ENCODE measurements at regions not wholly inside any gene's neighbourhood (a gene's known extent, or its start where the extent isn't known, plus 50 kb on each side); places are given as distances from the start of the nearest gene placed in this dataset.

GRCh38 chr11:116653206-116653605, 119.6 kb downstream of the BUD13 start:
- H3K27ac ChIP-seq (ENCODE audit: low read length), result no peak overlapping the region
- no peak for DNase-seq
- H3K9me3 ChIP-seq (replicated peaks; ENCODE audit: control insufficient read depth, low read depth, low read length), result peaks cover 3% of the 10 kb centered on the region
- 85% methylated on average over 8 of the region's 9 CpGs for WGBS (ENCODE audit: insufficient coverage)
- no peak overlapping the region for H3K4me3 ChIP-seq (ENCODE audit: low read length)
- no peaks in the 10 kb centered on the region for H3K36me3 ChIP-seq (ENCODE audit: control insufficient read depth, insufficient read depth, low read length)
- peaks cover 6% of the 10 kb centered on the region for H3K27me3 ChIP-seq (ENCODE audit: control insufficient read depth, insufficient read depth, low read length)
- H3K4me1 ChIP-seq (ENCODE audit: control insufficient read depth, insufficient read depth, low read length), result no peaks in the 10 kb centered on the region

GRCh38 chr11:116651737-116652237, 121.0 kb downstream of the BUD13 start:
- peaks cover 6% of the 10 kb centered on the region for H3K27me3 ChIP-seq (ENCODE audit: control insufficient read depth, insufficient read depth, low read length)
- no peaks in the 10 kb centered on the region for H3K4me1 ChIP-seq (ENCODE audit: control insufficient read depth, insufficient read depth, low read length)
- WGBS (ENCODE audit: insufficient coverage), result no CpG with 5 or more reads among the region's 6 CpGs
- H3K4me3 ChIP-seq (ENCODE audit: low read length), result no peak overlapping the region
- DNase-seq, result no peak
- H3K36me3 ChIP-seq (ENCODE audit: control insufficient read depth, insufficient read depth, low read length), result no peaks in the 10 kb centered on the region
- H3K9me3 ChIP-seq (replicated peaks; ENCODE audit: control insufficient read depth, low read depth, low read length), result peaks cover 3% of the 10 kb centered on the region
- no peak overlapping the region for H3K27ac ChIP-seq (ENCODE audit: low read length)

DNA sequence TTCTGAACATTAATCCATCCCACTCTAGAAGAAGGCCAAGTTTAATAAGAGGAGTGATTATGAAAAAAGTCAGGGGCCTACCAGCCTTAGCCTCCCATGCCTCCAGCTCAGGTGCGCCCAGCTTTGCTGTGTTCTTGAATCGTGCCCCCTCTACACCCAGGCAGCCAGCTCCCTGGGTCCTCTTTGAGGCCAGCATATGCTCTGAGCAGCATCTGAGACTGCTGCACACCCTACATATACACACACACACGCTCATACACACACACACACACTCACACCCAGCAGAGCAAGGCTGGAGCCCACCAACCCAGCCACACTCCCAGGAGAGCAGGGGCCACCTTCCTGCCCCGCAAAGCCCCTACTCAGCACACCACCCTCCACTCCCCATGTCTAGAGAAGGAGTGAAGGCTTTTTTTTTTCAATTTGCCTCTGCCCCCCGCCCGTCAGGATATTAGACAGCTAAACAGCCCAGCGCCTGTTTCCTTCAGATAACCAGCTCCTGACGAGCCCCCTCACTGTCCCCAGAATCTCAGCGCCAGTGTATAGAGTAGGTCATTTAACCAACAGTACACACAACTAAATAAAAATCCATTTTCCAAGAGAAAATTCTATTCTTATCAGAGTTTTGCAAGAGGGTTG, 121.6 kb downstream of the BUD13 start:
- 81% methylated on average over 3 of the region's 9 CpGs for WGBS (ENCODE audit: insufficient coverage)
- Histone ChIP-seq H3K4me3 (ENCODE audit: low read length) (no peak overlapping the region), H3K4me1 (ENCODE audit: control insufficient read depth, insufficient read depth, low read length) (no peaks in the 10 kb centered on the region), H3K36me3 (ENCODE audit: control insufficient read depth, insufficient read depth, low read length) (no peaks in the 10 kb centered on the region), H3K9me3 (replicated peaks; ENCODE audit: control insufficient read depth, low read depth, low read length) (peaks cover 3% of the 10 kb centered on the region), H3K27ac (ENCODE audit: low read length) (no peak overlapping the region), H3K27me3 (ENCODE audit: control insufficient read depth, insufficient read depth, low read length) (peaks cover 6% of the 10 kb centered on the region)
- DNase-seq, result no peak

GRCh38 chr11:116650052-116650451, 122.7 kb downstream of the BUD13 start:
- H3K9me3 ChIP-seq (replicated peaks; ENCODE audit: control insufficient read depth, low read depth, low read length), result peaks cover under 1% of the 10 kb centered on the region
- H3K4me3 ChIP-seq (ENCODE audit: low read length), result no peak overlapping the region
- H3K27ac ChIP-seq (ENCODE audit: low read length), result no peak overlapping the region
- no peak for DNase-seq
- H3K4me1 ChIP-seq (ENCODE audit: control insufficient read depth, insufficient read depth, low read length), result no peaks in the 10 kb centered on the region
- H3K27me3 ChIP-seq (ENCODE audit: control insufficient read depth, insufficient read depth, low read length), result peaks cover 6% of the 10 kb centered on the region
- 33% methylated on average over 1 of the region's 2 CpGs for whole genome bisulfite sequencing (ENCODE audit: insufficient coverage)
- H3K36me3 ChIP-seq (ENCODE audit: control insufficient read depth, insufficient read depth, low read length), result no peaks in the 10 kb centered on the region

- no peak for DNase-seq
- no peaks in the 10 kb centered on the region for H3K36me3 ChIP-seq (ENCODE audit: control insufficient read depth, insufficient read depth, low read length)
- no peaks in the 10 kb centered on the region for H3K4me1 ChIP-seq (ENCODE audit: control insufficient read depth, insufficient read depth, low read length)
- H3K27me3 ChIP-seq (ENCODE audit: control insufficient read depth, insufficient read depth, low read length), result peaks cover 6% of the 10 kb centered on the region
- no peak overlapping the region for H3K4me3 ChIP-seq (ENCODE audit: low read length)
- no peak overlapping the region for H3K27ac ChIP-seq (ENCODE audit: low read length)
- no peaks in the 10 kb centered on the region for H3K9me3 ChIP-seq (replicated peaks; ENCODE audit: control insufficient read depth, low read depth, low read length)
- WGBS (ENCODE audit: insufficient coverage), result 71% methylated on average over 3 of the region's 4 CpGs
These were observed 123.5 kb downstream of the BUD13 start for GRCh38 chr11:116649268-116649667.

DNA sequence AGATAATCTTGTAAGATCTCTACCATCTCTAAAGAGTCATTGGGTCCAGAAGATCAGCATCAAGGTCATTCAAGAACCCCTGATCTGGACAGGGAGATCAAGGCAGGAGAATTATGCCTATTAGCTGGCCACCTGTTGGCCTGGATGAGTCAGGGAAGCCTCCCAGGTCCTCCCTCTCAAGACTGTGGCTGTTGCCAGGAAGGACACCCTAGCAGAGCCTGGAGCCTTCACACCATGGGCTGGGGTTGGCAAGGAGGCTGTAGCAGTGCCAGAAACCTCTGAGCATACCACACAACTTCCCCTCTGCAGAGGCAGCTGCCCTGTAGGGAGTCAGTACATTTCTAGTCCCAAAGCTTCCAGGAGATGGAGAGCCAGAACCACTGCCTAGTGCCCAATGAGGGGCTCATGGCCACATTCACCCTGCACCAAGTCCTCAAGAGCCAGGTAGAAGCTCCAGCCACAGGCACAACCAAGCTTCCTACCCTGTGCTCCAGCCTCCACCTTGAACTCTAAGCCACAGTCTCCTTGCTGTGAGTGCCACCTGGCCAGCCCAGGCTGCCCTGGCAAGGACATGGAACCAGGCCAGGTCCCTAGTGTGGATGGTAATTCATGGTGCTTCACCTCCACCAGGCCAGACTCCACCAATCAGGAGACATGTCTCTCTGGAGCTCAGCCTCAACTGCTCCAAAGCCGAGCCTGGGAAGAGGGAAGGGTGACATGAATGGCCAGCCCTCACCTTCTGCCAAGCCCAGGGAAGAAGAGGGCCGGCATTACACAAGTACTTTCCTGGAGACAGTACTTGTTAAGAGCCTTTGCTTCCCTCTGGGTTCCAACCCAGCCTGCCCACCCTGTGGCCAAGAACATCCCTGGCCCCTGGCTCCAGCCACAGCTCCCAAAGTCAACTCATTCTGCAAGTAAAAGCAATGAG, 124.3 kb downstream of the BUD13 start:
- H3K27ac ChIP-seq (ENCODE audit: low read length), result no peak overlapping the region
- no peaks in the 10 kb centered on the region for H3K4me1 ChIP-seq (ENCODE audit: control insufficient read depth, insufficient read depth, low read length)
- H3K27me3 ChIP-seq (ENCODE audit: control insufficient read depth, insufficient read depth, low read length), result peaks cover 8% of the 10 kb centered on the region
- no peaks in the 10 kb centered on the region for H3K9me3 ChIP-seq (replicated peaks; ENCODE audit: control insufficient read depth, low read depth, low read length)
- no CpG with 5 or more reads among the region's 2 CpGs for WGBS (ENCODE audit: insufficient coverage)
- H3K4me3 ChIP-seq (ENCODE audit: low read length), result no peak overlapping the region
- no peaks in the 10 kb centered on the region for H3K36me3 ChIP-seq (ENCODE audit: control insufficient read depth, insufficient read depth, low read length)
- DNase-seq, result no peak

GRCh38 chr11:116647305-116648080, 125.3 kb downstream of the BUD13 start:
- Histone ChIP-seq H3K36me3 (ENCODE audit: control insufficient read depth, insufficient read depth, low read length) (no peaks in the 10 kb centered on the region), H3K4me3 (ENCODE audit: low read length) (no peak overlapping the region), H3K27ac (ENCODE audit: low read length) (no peak overlapping the region), H3K9me3 (replicated peaks; ENCODE audit: control insufficient read depth, low read depth, low read length) (no peaks in the 10 kb centered on the region), H3K4me1 (ENCODE audit: control insufficient read depth, insufficient read depth, low read length) (no peaks in the 10 kb centered on the region), H3K27me3 (ENCODE audit: control insufficient read depth, insufficient read depth, low read length) (peaks cover 10% of the 10 kb centered on the region)
- WGBS (ENCODE audit: insufficient coverage), result 81% methylated on average over 2 of the region's 7 CpGs
- no peak for DNase-seq

- Histone ChIP-seq H3K4me3 (ENCODE audit: low read length) (no peak overlapping the region), H3K27me3 (ENCODE audit: control insufficient read depth, insufficient read depth, low read length) (peaks cover 10% of the 10 kb centered on the region), H3K27ac (ENCODE audit: low read length) (no peak overlapping the region), H3K4me1 (ENCODE audit: control insufficient read depth, insufficient read depth, low read length) (no peaks in the 10 kb centered on the region), H3K9me3 (replicated peaks; ENCODE audit: control insufficient read depth, low read depth, low read length) (no peaks in the 10 kb centered on the region), H3K36me3 (ENCODE audit: control insufficient read depth, insufficient read depth, low read length) (no peaks in the 10 kb centered on the region)
- no peak for DNase-seq
- WGBS (ENCODE audit: insufficient coverage), result no CpG with 5 or more reads among the region's 3 CpGs
These were observed 126.6 kb downstream of the BUD13 start for GRCh38 chr11:116646191-116646590.

DNA sequence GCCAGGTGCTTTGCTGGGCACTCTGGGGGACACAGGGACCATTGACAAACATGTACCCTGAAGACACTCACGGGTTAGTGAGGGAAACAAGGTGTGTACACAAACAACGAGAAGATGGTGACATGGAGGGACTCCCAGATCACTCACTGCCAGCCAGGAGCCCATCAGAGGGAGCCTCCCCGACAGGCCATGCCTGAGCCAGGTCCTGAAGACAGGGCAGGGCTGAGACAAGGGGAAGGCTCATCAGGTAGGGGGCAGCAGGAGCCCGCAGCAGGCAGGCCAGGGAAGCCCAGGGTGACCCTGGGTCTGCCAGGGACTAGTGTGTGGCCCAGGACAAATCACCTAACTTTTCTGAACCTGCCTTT, 127.9 kb downstream of the BUD13 start:
- Histone ChIP-seq H3K4me1 (ENCODE audit: control insufficient read depth, insufficient read depth, low read length) (no peaks in the 10 kb centered on the region), H3K27ac (ENCODE audit: low read length) (no peak overlapping the region), H3K27me3 (ENCODE audit: control insufficient read depth, insufficient read depth, low read length) (peaks cover 13% of the 10 kb centered on the region), H3K4me3 (ENCODE audit: low read length) (no peak overlapping the region), H3K36me3 (ENCODE audit: control insufficient read depth, insufficient read depth, low read length) (no peaks in the 10 kb centered on the region), H3K9me3 (replicated peaks; ENCODE audit: control insufficient read depth, low read depth, low read length) (no peaks in the 10 kb centered on the region)
- 41% methylated on average over 3 of the region's 4 CpGs for WGBS (ENCODE audit: insufficient coverage)
- DNase-seq, result no peak

All from muscle of leg (tissue), 3 donors.